GM23338 (cell line): ENCODE measurements at regions not wholly inside any gene's neighbourhood (a gene's known extent, or its start where the extent isn't known, plus 50 kb on each side); places are given as distances from the start of the nearest gene placed in this dataset.
A peak's percentile ranks its signal among the peaks of the same experiment; 100 is the strongest.

ENCODE experiments used
- ATAC-seq: fragments of 200-7000 bp; cut with Tn5 transposase; 3 replicates; pipeline ENCODE4 v1.9.1; 2020
- DNase-seq: peaks from one replicate; pipeline ENCODE4 v3.0.0-alpha.2; 2015; ENCODE audit warnings: low spot score
- H2AFZ ChIP-seq: fragments of 200-600 bp; sonication (generic); 2 replicates; pipeline ENCODE4 v1.8.0; 2016; ENCODE audit warnings: antibody characterized with exemption, mild to moderate bottlenecking, moderate library complexity
- H3F3A ChIP-seq: fragments of 200-600 bp; sonication (generic); replicated peaks from 2 replicates; pipeline ENCODE4 v1.8.0; 2017; ENCODE audit warnings: antibody characterized with exemption, mixed run types, low read depth
- H3K27ac ChIP-seq: fragments of 200-600 bp; sonication (generic); 2 replicates; pipeline ENCODE4 v1.6.1; 2016; ENCODE audit warnings: low read depth
- H3K27me3 ChIP-seq: fragments of 200-600 bp; sonication (generic); 2 replicates; pipeline ENCODE4 v1.8.0; 2016; ENCODE audit warnings: mild to moderate bottlenecking, mixed run types, moderate library complexity; ENCODE audit not compliant: insufficient read depth
- H3K36me3 ChIP-seq: fragments of 200-600 bp; sonication (generic); 2 replicates; pipeline ENCODE4 v1.8.0; 2016; ENCODE audit warnings: mild to moderate bottlenecking; ENCODE audit not compliant: insufficient read depth
- H3K4me1 ChIP-seq: fragments of 200-600 bp; sonication (generic); 2 replicates; pipeline ENCODE4 v1.8.0; 2016; ENCODE audit warnings: mild to moderate bottlenecking, moderate library complexity; ENCODE audit not compliant: insufficient read depth
- H3K4me2 ChIP-seq: fragments of 200-600 bp; sonication (generic); 2 replicates; pipeline ENCODE4 v1.7.1; 2017; ENCODE audit warnings: mixed run types
- H3K4me3 ChIP-seq: fragments of 200-600 bp; sonication (generic); 2 replicates; pipeline ENCODE4 v1.6.1; 2016; ENCODE audit warnings: mixed run types
- H3K79me2 ChIP-seq: fragments of 200-600 bp; sonication (generic); replicated peaks from 2 replicates; pipeline ENCODE4 v1.8.0; 2017; ENCODE audit warnings: mild to moderate bottlenecking; ENCODE audit not compliant: insufficient read depth
- H3K9me2 ChIP-seq: fragments of 200-600 bp; sonication (generic); 2 replicates; pipeline ENCODE4 v1.8.0; 2017; ENCODE audit not compliant: insufficient read depth
- H4K20me1 ChIP-seq: fragments of 200-600 bp; sonication (generic); replicated peaks from 2 replicates; pipeline ENCODE4 v1.8.0; 2017; ENCODE audit warnings: mild to moderate bottlenecking; ENCODE audit not compliant: insufficient read depth
- H3K27ac Mint-ChIP-seq: 2 replicates; pipeline ENCODE4 v1.8.0; 2020; ENCODE audit warnings: inconsistent platforms, mild to moderate bottlenecking, moderate library complexity, mixed read lengths
- H3K27me3 Mint-ChIP-seq: 3 replicates; pipeline ENCODE4 v1.8.0; 2022; ENCODE audit warnings: low read depth, mild to moderate bottlenecking, moderate library complexity, mixed read lengths, inconsistent platforms; ENCODE audit not compliant: insufficient read depth, poor library complexity
- H3K36me3 Mint-ChIP-seq: 3 replicates; pipeline ENCODE4 v1.8.0; 2021; ENCODE audit warnings: low read depth, mild to moderate bottlenecking, inconsistent platforms, moderate library complexity, mixed read lengths
- H3K4me1 Mint-ChIP-seq: 3 replicates; pipeline ENCODE4 v1.8.0; 2020; ENCODE audit warnings: mild to moderate bottlenecking, inconsistent platforms, mixed read lengths
- H3K4me3 Mint-ChIP-seq: 3 replicates; pipeline ENCODE4 v1.8.0; 2021; ENCODE audit warnings: moderate library complexity, mild to moderate bottlenecking, inconsistent platforms, mixed read lengths
- H3K9me3 Mint-ChIP-seq: 3 replicates; pipeline ENCODE4 v1.8.0; 2020; ENCODE audit warnings: moderate library complexity, mild to moderate bottlenecking, inconsistent platforms, mixed read lengths
- ETS1 ChIP-seq: IDR thresholded peaks from 2 replicates; pipeline ENCODE4 v1.6.1; 2016; ENCODE audit warnings: antibody characterized with exemption
- EZH2phosphoT487 ChIP-seq: fragments of 200-600 bp; sonication (generic); IDR thresholded peaks from one replicate; pipeline ENCODE4 v1.8.1; 2018; ENCODE audit warnings: antibody characterized with exemption; ENCODE audit not compliant: unreplicated experiment
- JUNB ChIP-seq: IDR thresholded peaks from one replicate; pipeline ENCODE4 v1.6.1; 2016; ENCODE audit warnings: antibody characterized with exemption; ENCODE audit not compliant: unreplicated experiment
- NANOG ChIP-seq: IDR thresholded peaks from 2 replicates; pipeline ENCODE4 v1.6.1; 2016; ENCODE audit warnings: antibody characterized with exemption, borderline replicate concordance
- POLR2AphosphoS5 ChIP-seq: IDR thresholded peaks from 2 replicates; pipeline ENCODE4 v1.6.1; 2016; ENCODE audit warnings: antibody characterized with exemption, low read depth
- REST ChIP-seq: IDR thresholded peaks from one replicate; pipeline ENCODE4 v1.6.1; 2018; ENCODE audit warnings: antibody characterized with exemption; ENCODE audit not compliant: unreplicated experiment
- STAT1 ChIP-seq: IDR thresholded peaks from one replicate; pipeline ENCODE4 v1.6.1; 2016; ENCODE audit warnings: antibody characterized with exemption; ENCODE audit not compliant: unreplicated experiment
- ZNF114 ChIP-seq: fragments of 250-450 bp; sonication (Bioruptor Pico); IDR thresholded peaks from 2 replicates; pipeline ENCODE4 v1.5.0; 2020; ENCODE audit warnings: mild to moderate bottlenecking, moderate library complexity
- ZNF331 ChIP-seq: fragments of 250-450 bp; sonication (Bioruptor Pico); IDR thresholded peaks from 2 replicates; pipeline ENCODE4 v1.5.0; 2020; ENCODE audit warnings: low read depth, mild to moderate bottlenecking, moderate library complexity
- TF ChIP-seq, protein P1 (sequence below): fragments of 250-450 bp; sonication (Bioruptor Pico); IDR thresholded peaks from 2 replicates; pipeline ENCODE4 v1.5.0; 2020; ENCODE audit warnings: mild to moderate bottlenecking, moderate library complexity
- TF ChIP-seq, protein P2 (sequence below), 2 experiments: fragments of 200-600 bp in 1 of 2; sonication (generic) in 1 of 2; conservative IDR thresholded peaks; 2 replicates each; pipeline versions ENCODE4 v1.5.1 to v1.6.1; 2016 to 2017; ENCODE audit warnings: antibody characterized with exemption in 2 of 2, low read depth in 2 of 2, mild to moderate bottlenecking in 2 of 2, moderate library complexity in 1 of 2

GRCh38 chrX:110965409-110966090, 130.4 kb upstream of the PAK3 start:
- H3K27me3 ChIP-seq, result no peaks in the 10 kb centered on the region
- H3K27ac ChIP-seq, result peak overlapping the region; percentile 87; the same call in 1 of the 2 replicates
- peaks cover 19% of the 10 kb centered on the region; the same call in 1 of the 2 replicates for H3K4me1 ChIP-seq
- H3F3A ChIP-seq, result no peaks in the 10 kb centered on the region
- H3K9me2 ChIP-seq, result no peaks in the 10 kb centered on the region
- 0 out of 2 replicates have a peak overlapping the region, but pooled peaks have one; percentile 23 for H3K4me3 ChIP-seq
- no peaks in the 10 kb centered on the region for H3K36me3 ChIP-seq
- H3K4me2 ChIP-seq, result peak overlapping the region; percentile 55; the same call in 1 of the 2 replicates
- Mint-ChIP-seq H3K4me3 (no peak overlapping the region), H3K27ac (peak overlapping the region; percentile 74; the same call in 1 of the 2 replicates), H3K4me1 (peaks cover 30% of the 10 kb centered on the region), H3K27me3 (peaks cover 2% of the 10 kb centered on the region), H3K9me3 (no peaks in the 10 kb centered on the region), H3K36me3 (no peaks in the 10 kb centered on the region; the same call in 2 of the 3 replicates)
- no peak for DNase-seq
- H3K79me2 ChIP-seq, result no peaks in the 10 kb centered on the region
- no peaks in the 10 kb centered on the region for H4K20me1 ChIP-seq
- no peak for TF ChIP-seq STAT1
- TF ChIP-seq, protein P1, sequence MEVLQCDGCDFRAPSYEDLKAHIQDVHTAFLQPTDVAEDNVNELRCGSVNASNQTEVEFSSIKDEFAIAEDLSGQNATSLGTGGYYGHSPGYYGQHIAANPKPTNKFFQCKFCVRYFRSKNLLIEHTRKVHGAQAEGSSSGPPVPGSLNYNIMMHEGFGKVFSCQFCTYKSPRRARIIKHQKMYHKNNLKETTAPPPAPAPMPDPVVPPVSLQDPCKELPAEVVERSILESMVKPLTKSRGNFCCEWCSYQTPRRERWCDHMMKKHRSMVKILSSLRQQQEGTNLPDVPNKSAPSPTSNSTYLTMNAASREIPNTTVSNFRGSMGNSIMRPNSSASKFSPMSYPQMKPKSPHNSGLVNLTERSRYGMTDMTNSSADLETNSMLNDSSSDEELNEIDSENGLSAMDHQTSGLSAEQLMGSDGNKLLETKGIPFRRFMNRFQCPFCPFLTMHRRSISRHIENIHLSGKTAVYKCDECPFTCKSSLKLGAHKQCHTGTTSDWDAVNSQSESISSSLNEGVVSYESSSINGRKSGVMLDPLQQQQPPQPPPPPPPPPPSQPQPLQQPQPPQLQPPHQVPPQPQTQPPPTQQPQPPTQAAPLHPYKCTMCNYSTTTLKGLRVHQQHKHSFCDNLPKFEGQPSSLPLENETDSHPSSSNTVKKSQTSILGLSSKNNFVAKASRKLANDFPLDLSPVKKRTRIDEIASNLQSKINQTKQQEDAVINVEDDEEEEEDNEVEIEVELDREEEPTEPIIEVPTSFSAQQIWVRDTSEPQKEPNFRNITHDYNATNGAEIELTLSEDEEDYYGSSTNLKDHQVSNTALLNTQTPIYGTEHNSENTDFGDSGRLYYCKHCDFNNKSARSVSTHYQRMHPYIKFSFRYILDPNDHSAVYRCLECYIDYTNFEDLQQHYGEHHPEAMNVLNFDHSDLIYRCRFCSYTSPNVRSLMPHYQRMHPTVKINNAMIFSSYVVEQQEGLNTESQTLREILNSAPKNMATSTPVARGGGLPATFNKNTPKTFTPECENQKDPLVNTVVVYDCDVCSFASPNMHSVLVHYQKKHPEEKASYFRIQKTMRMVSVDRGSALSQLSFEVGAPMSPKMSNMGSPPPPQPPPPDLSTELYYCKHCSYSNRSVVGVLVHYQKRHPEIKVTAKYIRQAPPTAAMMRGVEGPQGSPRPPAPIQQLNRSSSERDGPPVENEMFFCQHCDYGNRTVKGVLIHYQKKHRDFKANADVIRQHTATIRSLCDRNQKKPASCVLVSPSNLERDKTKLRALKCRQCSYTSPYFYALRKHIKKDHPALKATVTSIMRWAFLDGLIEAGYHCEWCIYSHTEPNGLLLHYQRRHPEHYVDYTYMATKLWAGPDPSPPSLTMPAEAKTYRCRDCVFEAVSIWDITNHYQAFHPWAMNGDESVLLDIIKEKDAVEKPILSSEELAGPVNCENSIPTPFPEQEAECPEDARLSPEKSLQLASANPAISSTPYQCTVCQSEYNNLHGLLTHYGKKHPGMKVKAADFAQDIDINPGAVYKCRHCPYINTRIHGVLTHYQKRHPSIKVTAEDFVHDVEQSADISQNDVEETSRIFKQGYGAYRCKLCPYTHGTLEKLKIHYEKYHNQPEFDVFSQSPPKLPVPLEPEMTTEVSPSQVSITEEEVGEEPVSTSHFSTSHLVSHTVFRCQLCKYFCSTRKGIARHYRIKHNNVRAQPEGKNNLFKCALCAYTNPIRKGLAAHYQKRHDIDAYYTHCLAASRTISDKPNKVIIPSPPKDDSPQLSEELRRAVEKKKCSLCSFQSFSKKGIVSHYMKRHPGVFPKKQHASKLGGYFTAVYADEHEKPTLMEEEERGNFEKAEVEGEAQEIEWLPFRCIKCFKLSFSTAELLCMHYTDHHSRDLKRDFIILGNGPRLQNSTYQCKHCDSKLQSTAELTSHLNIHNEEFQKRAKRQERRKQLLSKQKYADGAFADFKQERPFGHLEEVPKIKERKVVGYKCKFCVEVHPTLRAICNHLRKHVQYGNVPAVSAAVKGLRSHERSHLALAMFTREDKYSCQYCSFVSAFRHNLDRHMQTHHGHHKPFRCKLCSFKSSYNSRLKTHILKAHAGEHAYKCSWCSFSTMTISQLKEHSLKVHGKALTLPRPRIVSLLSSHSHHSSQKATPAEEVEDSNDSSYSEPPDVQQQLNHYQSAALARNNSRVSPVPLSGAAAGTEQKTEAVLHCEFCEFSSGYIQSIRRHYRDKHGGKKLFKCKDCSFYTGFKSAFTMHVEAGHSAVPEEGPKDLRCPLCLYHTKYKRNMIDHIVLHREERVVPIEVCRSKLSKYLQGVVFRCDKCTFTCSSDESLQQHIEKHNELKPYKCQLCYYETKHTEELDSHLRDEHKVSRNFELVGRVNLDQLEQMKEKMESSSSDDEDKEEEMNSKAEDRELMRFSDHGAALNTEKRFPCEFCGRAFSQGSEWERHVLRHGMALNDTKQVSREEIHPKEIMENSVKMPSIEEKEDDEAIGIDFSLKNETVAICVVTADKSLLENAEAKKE (CRISPR knock-in tag), result no peak
- TF ChIP-seq NANOG, result no peak
- TF ChIP-seq EZH2phosphoT487, result no peak
- no peak for TF ChIP-seq POLR2AphosphoS5
- TF ChIP-seq ETS1, result no peak
- no peak for TF ChIP-seq ZNF331 (CRISPR knock-in tag)
- TF ChIP-seq ZNF114 (CRISPR knock-in tag), result no peak
- TF ChIP-seq, protein P2, sequence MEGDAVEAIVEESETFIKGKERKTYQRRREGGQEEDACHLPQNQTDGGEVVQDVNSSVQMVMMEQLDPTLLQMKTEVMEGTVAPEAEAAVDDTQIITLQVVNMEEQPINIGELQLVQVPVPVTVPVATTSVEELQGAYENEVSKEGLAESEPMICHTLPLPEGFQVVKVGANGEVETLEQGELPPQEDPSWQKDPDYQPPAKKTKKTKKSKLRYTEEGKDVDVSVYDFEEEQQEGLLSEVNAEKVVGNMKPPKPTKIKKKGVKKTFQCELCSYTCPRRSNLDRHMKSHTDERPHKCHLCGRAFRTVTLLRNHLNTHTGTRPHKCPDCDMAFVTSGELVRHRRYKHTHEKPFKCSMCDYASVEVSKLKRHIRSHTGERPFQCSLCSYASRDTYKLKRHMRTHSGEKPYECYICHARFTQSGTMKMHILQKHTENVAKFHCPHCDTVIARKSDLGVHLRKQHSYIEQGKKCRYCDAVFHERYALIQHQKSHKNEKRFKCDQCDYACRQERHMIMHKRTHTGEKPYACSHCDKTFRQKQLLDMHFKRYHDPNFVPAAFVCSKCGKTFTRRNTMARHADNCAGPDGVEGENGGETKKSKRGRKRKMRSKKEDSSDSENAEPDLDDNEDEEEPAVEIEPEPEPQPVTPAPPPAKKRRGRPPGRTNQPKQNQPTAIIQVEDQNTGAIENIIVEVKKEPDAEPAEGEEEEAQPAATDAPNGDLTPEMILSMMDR (conservative IDR thresholded peaks at IDR 0.05; ENCODE audit: low read depth in 2 of 2), result no peak
- TF ChIP-seq JUNB, result no peak
- TF ChIP-seq REST, result no peak
- no peak overlapping the region for H2AFZ ChIP-seq
- ATAC-seq, result no peak; the same call in 2 of the 3 replicates
